COR-L47 (cell line): ENCODE measurements at regions not wholly inside any gene's neighbourhood (a gene's known extent, or its start where the extent isn't known, plus 50 kb on each side); places are given as distances from the start of the nearest gene placed in this dataset.

Experiments used
- DNase-seq: peaks from one replicate; lab custom pipeline; 2025; lab: John Stamatoyannopoulos, UW

GRCh38 chr9:118059484-118060278 is 355.5 kb downstream of the TLR4 start:
- no peak for DNase-seq

GRCh38 chr9:118083161-118083560 is 379.0 kb downstream of the TLR4 start:
- DNase-seq = no peak

- DNase-seq = no peak
Measured at GRCh38 chr9:118088090-118088489, 383.9 kb downstream of the TLR4 start.

- no peak for DNase-seq
Measured at GRCh38 chr9:118091226-118091625, 387.0 kb downstream of the TLR4 start.

- no peak for DNase-seq
Measured at GRCh38 chr9:118091711-118092500, 387.7 kb downstream of the TLR4 start.

- DNase-seq = no peak
Measured at GRCh38 chr9:118094387-118094786, 390.2 kb downstream of the TLR4 start.

- DNase-seq = no peak
Measured at GRCh38 chr9:118100529-118101419, 396.6 kb downstream of the TLR4 start.

- DNase-seq = no peak
Measured at GRCh38 chr9:118104363-118104762, 400.2 kb downstream of the TLR4 start.

- no peak for DNase-seq
Measured at GRCh38 chr9:118108971-118109370, 404.8 kb downstream of the TLR4 start.

- no peak for DNase-seq
Measured at GRCh38 chr9:118109542-118109941, 405.3 kb downstream of the TLR4 start.

- DNase-seq = no peak
Measured at GRCh38 chr9:118121361-118121760, 417.2 kb downstream of the TLR4 start.

GRCh38 chr9:118128313-118128712 is 424.1 kb downstream of the TLR4 start:
- DNase-seq = no peak

GRCh38 chr9:118129541-118129940 is 425.3 kb downstream of the TLR4 start:
- no peak for DNase-seq

- DNase-seq = no peak
Measured at GRCh38 chr9:118148990-118149389, 444.8 kb downstream of the TLR4 start.

GRCh38 chr9:118156846-118157245 is 452.6 kb downstream of the TLR4 start:
- DNase-seq = no peak

- no peak for DNase-seq
Measured at GRCh38 chr9:118162716-118163115, 458.5 kb downstream of the TLR4 start.

GRCh38 chr9:118163751-118164150 is 459.5 kb downstream of the TLR4 start:
- no peak for DNase-seq

GRCh38 chr9:118165451-118165850 is 461.2 kb downstream of the TLR4 start:
- no peak for DNase-seq

- DNase-seq = peak; percentile 74
Measured at GRCh38 chr9:118170032-118170955, 466.1 kb downstream of the TLR4 start.

- no peak for DNase-seq
Measured at GRCh38 chr9:118177241-118177640, 473.0 kb downstream of the TLR4 start.

GRCh38 chr9:118183576-118183975 is 479.4 kb downstream of the TLR4 start:
- no peak for DNase-seq
